ENCODE measurements at regions not wholly inside any gene's neighbourhood (a gene's known extent, or its start where the extent isn't known, plus 50 kb on each side); places are given as distances from the start of the nearest gene placed in this dataset.
"Not testable (repeated sequence)": the region's sequence is repeated elsewhere in the genome, so short reads cannot be mapped to it uniquely, and the experiment has no call there.

DNA sequence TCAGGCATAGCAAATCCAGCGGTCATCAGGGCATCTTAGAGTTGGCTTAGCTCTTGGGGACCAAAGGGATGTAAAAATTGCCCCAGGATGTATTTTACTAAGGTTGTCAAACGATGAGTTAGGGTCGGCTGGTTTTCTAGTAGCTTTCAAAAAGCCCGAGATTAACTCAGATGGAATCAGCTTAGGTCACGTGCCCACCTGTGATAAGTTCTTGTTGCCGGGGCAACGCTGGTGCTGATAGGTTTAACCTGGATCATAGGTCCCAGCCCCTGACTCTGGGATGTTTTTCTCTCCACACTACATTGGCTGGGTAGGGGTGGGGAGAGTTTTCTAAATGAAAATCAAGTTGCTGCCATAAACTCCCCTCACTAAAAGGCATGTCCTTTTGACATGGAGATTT, 257.3 kb upstream of the SULF2 start:
- ATAC-seq = no peak
- no peak for DNase-seq

DNA sequence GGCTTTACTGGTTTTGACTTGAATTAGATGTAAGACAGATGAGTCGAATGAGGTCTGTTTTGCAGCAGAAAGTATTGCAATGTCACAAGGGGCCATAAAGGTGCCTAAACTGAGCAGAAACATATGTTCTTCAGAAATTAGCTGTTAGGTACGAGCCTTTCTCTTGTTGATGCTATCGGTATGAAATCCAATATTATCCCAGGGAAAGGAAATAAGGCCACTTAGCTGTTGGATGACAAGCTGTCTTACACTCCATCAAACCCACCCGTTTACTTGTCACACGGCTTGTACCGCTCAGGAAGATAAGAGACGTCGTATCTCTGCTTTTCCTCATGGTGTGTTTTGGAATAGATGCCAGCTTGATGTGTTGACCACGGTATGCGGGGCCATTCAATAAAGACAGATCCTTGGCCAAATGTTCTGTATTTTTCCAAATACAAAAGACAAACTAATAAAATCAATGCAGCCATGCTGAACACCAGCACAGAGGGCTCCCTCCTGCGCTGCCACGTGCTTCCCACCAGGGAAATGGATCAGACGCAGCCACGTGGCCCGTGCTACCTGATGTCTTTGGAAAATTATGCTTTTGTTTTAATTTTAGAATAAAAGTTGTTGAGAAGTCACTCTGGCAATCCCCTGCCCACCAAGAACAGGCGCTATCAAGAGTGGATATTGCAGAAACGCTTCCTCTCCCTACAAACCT, 255.9 kb upstream of the SULF2 start:
- ATAC-seq = no peak
- DNase-seq = no peak

GRCh38 chr20:48040491-48040890, 255.2 kb upstream of the SULF2 start:
- ATAC-seq (no peak), DNase-seq (no peak)

DNA sequence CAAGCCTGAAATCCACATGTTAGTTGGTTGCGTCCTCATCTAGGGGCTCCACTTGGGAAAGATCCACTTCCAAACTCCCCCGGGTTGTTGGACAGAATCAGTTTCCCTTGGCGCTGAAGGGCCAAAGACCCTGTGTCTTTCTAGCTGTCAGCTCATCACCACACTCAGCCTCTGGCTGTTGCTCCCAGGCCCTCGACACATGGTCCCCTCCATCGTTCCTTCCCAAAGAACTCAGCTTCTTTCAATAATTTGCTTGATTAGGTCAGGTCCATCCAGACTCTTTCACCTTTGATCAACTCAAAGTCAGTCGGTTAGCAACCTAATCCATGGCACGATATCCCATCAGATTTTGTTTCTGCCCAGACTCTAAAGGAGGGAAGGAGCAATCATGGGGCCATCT, 254.8 kb upstream of the SULF2 start:
- DNase-seq = no peak
- no peak for ATAC-seq

DNA sequence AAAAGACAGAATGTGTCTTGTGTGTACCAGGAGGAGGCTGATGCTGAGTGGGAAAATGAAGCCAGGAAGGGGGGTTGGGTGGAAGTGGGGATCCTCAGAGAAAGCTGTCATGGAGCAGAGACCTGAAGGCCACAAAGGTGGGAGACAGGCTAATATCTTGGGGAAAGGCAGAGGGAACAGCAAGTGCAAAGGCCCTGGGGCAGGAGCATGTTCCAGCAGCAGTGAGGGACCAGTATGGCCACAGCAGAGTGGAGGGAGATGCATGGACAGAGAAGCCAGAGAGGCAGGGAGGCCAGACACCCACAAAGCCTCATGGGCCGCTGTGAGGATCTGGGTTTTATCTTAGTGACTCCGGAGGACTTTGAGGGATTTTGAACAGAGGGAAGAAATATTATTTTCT, 254.2 kb upstream of the SULF2 start:
- no peak for DNase-seq
- ATAC-seq = no peak

DNA sequence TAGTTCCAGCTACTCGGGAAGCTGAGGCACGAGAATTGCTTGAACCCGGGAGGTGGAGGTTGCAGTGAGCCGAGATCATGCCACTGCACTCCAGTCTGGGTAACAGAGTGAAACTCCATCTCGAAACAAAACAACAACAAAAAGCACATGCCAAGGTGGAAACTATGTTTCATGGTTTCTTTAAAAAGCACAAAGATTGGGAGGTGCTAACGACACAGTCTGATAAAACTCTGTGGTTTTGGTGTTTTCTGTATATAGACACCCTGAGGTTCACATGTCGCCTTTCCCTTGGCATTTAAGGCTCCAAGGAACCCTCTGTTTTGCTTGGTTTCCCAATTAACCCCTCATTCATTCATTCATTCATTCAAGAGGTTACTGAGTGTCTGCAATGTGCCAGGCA, 253.4 kb upstream of the SULF2 start:
- DNase-seq (no peak), ATAC-seq (no peak)

GRCh38 chr20:48037798-48038197, 252.5 kb upstream of the SULF2 start:
- not testable (repeated sequence) for ATAC-seq, DNase-seq

GRCh38 chr20:48035961-48036731, 250.9 kb upstream of the SULF2 start:
- no peak for DNase-seq
- no peak for ATAC-seq

GRCh38 chr20:48034751-48035150, 249.5 kb upstream of the SULF2 start:
- ATAC-seq (no peak), DNase-seq (no peak)

DNA sequence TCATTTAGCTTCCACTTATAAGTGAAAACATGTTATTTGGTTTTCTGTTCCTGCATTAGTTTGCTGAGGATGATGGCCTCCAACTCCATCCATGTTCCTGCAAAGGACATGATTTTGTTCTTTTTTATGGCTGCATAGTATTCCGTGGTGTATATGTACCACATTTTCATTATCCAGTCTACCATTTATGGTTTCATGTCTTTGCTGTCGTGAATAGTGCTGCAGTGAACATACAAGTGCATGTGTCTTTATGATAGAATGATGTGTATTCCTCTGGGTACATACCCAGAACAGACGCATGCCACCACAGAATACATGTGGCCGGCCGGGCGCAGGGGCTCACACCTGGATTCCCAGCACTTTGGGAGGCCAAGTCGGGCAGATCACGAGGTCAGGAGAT, 247.7 kb upstream of the SULF2 start:
- ATAC-seq = not testable (repeated sequence)

GRCh38 chr20:48031122-48031521, 245.8 kb upstream of the SULF2 start:
- DNase-seq (no peak), ATAC-seq (no peak)

More for the DNA sequence above, 247.7 kb upstream of the SULF2 start:
- DNase-seq = not testable (repeated sequence)

GRCh38 chr20:48026981-48027592, 241.8 kb upstream of the SULF2 start:
- DNase-seq (no peak), ATAC-seq (no peak)

DNA sequence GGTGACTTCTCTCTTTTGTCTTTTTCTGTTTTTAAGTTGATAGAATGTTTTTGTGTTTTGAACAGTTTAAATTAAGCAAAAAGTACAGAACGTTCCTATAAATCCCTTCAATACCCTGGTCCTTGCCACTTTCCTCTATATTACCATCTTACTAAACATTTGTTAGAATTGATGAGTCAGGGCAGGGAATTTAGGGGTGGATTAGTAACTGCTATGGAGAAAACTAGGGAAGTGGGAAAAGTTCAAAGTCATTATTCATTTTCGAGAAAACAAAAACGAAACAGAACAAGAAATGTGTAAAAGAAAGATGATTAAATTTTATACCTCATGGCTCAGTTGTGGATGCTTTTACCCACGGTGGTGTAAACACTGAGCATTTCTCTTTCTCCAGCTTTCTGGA, 240.4 kb upstream of the SULF2 start:
- DNase-seq = no peak

DNA sequence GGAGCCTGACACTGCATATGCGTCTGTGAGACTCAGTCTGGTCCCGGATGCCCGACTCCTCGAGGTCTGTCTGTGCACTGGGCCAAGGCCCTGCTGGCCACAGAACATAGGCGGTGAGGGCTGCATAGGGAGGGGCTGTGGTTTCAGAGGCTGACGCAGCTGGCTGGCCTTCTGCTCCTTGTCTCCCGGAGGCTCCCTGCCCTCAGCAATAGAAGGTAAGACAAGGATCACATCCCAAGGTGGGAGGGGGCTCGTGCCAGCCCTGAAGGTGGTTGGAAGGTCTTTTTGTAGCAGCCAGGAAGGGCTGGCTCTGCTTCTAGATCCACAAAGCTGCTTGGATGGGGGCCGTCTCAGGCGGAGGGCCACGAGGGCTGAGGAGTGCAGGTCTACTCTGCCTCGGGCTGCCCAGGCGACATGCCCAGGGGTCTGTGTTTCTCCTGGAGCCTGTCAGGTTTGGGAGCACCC, 239.8 kb upstream of the SULF2 start:
- no peak for ATAC-seq
- no peak for DNase-seq

More for the DNA sequence above, 240.4 kb upstream of the SULF2 start:
- ATAC-seq = no peak

- DNase-seq (no peak), ATAC-seq (no peak)
These were observed 239.3 kb upstream of the SULF2 start for GRCh38 chr20:48024539-48024938.

DNA sequence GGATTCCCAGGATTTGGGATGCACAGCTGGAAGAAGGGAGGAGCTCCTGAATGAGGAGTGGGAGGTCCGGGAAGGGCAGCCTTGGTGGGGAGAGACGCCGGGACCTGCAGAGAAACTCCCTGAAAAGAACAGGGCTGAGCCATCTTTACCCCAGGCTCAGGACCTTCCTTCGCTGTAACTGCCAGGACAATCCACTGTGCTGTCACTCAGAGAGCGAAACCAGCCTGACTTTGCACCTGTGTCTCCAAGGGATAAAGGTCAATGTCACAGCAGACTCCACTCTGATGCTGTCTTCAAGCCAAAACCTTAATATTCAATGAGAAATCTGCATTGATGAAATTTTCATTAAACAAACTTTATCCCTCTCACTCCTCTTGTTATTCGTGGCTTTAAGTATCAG, 235.4 kb upstream of the SULF2 start:
- not testable (repeated sequence) for ATAC-seq, DNase-seq

DNA sequence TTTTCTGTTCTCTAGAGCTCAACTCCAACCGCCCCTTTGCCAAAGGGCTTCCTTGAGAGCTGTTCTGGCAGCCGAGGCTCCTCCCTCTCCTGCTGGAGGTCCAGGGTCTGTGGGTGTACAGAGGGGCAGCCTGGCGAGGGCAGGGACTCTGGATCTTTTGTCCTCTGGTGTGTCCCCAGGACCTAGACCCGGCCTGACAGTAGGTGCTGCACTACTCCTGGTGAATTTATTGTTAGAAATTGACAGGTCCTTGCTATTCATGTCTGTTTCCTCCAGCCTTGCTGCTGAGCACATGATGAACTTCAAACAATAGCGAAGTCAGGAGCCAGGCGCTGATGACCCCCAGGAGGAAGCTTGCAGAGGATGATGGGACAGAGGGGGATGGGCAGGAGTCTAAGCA, 234.7 kb upstream of the SULF2 start:
- DNase-seq = no peak
- no peak for ATAC-seq

- ATAC-seq = no peak
- no peak for DNase-seq
These were observed 234.2 kb upstream of the SULF2 start for GRCh38 chr20:48019496-48019895.

DNA sequence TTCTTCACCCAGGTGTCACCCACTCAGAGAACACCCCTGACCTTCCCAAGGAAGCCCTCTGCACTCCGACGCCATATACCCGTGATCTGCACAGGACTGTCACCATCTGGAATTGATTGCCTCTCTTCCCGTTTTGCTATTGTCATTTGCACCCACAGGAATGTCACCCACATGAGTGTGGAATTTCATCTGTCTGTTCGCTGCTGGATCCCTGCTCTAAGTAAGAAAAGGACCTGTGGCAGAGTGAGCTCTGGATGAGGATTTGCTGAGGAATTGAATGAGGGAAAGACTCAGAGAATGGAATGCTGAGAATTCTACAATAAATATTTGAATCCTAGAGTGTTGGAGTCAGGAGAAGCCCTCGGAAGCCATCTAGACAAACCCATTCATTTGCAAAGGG, 233.6 kb upstream of the SULF2 start:
- DNase-seq = not testable (repeated sequence)

DNA sequence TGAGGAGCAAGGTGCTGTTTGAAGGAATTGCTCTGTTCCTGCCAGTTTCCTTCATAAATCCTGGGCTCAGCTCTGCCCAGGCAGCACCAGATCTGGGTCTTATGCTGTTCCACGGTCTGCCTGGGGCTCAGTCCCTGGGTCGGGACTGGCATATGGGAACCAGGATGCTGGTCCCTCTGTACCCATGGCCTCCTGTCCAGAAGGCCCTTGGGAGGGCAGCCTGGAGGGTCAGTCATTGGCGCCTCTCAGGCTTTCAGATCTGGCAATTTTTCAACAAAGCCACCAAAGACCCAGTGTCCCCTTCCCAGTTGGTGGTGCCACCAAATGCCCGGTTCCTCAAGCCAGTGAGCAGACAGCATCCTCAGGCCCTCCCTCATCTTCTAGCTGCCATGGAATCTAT, 232.7 kb upstream of the SULF2 start:
- DNase-seq = no peak
- ATAC-seq = no peak

More for the DNA sequence above, 233.6 kb upstream of the SULF2 start:
- not testable (repeated sequence) for ATAC-seq

DNA sequence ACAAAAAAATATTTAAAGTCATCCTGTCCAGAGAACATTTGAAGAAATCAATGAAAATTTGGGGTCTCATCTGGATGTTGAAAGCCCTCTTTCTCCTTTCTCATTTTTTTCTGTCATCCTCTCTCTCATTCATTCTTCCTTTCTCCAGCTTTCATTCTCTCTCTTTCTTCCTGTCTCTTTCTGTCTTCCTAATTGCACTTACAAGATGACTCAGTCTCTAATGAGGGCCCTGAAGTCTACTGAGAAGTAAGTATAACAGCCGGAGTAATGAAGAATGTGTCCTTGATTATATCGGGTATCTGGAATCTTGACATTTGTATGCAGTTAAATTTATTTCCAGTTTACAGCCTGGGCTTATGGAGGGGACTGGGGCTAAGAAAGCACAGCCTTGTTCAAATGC, 232.2 kb upstream of the SULF2 start:
- no peak for DNase-seq
- ATAC-seq = no peak

DNA sequence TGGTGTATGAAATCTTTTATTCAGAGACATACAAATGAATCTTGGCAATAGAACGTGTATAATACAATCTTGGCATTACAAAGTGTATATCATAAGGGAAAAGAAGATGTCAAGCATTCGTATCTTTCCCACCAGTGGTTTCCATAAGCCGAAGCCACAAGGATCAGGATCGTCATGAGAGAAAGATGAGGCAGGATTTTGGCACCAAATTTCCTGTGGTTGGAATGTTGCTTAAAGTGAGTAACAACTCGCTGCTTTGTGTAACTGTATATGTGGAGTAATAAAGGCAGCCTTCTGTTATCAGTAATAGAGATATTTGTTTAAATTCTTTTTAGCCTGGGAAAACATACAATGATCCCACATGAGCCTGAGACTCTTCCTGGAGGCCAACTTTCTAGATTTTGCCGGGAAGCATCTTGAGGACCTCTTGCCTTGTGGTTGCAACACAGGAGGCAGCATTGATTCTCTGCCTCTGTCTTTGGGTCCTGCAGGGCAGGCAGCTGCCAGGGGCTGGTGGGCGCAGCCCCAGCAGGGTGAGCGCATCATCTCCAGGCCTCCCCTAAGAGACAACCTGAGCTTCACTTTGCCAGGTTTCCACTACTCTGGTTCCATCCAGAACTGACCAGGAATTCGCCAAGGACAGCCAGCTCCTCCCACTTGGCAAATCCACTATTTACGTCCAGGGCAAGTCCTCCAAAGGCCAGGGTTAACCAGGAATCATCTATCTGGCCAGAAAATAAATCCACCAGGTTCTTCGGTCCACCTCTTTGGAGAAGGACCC, 230.9 kb upstream of the SULF2 start:
- no peak for ATAC-seq

More for the DNA sequence above, 230.9 kb upstream of the SULF2 start:
- DNase-seq = no peak
